ENCODE measurements at regions not wholly inside any gene's neighbourhood (a gene's known extent, or its start where the extent isn't known, plus 50 kb on each side); places are given as distances from the start of the nearest gene placed in this dataset.
A peak's percentile ranks its signal among the peaks of the same experiment; 100 is the strongest.

- DNase-seq (ENCODE audit: low read depth, low spot score) = no peak
- no peak overlapping the region for H3K27ac ChIP-seq
Measured at GRCh38 chr17:13735861-13736260, 134.1 kb upstream of the HS3ST3A1 start.

DNA sequence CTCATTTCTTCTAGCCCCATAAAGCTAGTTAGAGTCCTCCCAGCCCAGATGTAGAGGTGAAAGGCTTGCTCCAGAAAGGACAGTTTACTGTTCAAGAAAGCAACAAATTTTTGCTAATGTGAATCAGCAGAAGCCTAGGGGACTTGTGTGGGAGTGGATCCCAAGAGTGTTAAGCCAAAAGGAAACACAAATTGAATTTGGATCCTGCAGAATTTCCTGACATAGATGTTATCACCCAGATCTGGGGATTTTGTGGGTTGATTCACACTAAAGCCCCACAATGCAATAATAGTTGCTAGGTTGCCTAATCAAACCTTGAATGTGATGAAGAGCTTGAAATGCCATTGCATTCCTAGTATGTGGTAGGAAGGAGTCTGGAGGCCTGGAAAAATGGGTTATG, 135.2 kb upstream of the HS3ST3A1 start:
- DNase-seq (ENCODE audit: low read depth, low spot score) = no peak
- H3K27ac ChIP-seq = no peak overlapping the region

DNA sequence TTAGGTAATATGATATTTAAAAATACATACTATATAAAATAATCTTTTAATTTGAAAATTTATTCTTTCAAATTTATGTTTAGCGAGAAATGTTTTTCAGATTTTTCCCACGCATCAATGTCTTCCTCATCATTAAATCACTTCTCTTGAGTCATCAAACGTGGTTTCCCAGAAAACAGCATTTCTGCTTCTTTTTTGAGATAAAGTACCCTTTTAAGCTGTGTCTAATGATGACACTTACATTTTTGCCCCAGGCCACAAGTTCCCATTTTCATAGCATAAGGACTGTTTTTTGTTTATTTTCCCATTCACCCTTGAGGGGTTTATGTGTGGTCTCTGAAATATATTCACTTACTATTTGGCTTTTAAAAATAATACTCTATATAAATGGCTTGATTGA, 139.0 kb upstream of the HS3ST3A1 start:
- H3K27ac ChIP-seq = no peak overlapping the region
- no peak for DNase-seq (ENCODE audit: low read depth, low spot score)

DNA sequence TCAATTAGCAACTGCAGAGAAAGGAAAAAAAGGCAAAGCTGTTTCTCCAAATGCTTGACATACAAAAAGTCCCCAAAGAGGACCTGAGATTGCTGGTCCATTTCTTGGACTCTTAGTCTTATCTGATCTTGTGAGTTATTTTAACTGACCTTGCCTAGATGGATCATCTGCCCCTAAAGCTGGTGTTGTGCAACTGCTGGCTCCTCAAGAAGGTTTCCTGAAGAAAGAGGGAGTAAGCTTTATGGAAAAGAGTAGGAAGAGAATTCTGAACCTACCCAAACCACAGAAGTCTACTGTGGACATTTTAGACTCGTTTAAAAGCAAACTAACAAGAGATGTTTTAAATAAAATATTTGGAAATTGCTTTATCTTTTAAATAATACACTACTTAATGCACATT, 140.0 kb upstream of the HS3ST3A1 start:
- H3K27ac ChIP-seq = no peak overlapping the region
- no peak for DNase-seq (ENCODE audit: low read depth, low spot score)

GRCh38 chr17:13743906-13744305, 142.2 kb upstream of the HS3ST3A1 start:
- DNase-seq (ENCODE audit: low read depth, low spot score) = peak; percentile 64
- peak overlapping the region; percentile 53 for H3K27ac ChIP-seq

DNA sequence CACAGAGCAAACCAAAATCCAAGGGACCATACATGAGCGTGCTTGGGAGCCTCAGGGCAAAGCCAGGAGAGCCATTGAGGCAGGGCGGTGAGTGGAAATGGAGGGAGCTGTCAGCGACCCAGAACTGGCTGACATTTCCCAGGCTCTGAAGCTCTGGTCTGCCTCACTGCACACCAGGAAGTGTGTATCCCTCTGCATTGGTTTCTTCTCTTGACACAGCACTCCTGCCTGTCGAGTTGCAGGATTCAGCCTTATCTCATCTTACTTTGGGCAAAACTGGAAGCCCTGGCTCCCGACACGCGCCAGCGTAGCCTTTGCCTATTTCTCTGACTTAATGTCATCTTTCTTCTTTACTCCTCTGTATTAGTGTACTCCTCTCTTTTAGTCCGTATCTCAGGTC, 144.7 kb upstream of the HS3ST3A1 start:
- no peak for DNase-seq (ENCODE audit: low read depth, low spot score)
- H3K27ac ChIP-seq = no peak overlapping the region

- DNase-seq (ENCODE audit: low read depth, low spot score) = no peak
- H3K27ac ChIP-seq = no peak overlapping the region
Measured at GRCh38 chr17:13749166-13749890, 147.6 kb upstream of the HS3ST3A1 start.

DNA sequence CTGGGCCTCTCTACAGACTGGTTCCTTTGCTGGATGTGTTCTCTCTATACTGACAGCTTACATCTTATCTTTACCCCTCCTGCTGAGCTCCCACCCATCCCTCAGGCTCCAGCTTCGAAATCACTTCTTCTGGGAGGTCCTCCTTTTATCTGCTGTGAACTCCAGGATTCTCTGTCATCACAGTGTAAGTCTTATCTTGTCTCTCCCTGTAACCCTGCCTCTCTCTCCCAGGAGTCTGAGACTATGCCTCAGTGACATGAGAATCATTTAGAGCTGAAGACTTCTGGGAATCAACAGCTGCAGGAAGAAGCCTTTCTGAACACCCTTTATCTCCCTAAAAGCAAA, 148.1 kb upstream of the HS3ST3A1 start:
- H3K27ac ChIP-seq = no peak overlapping the region
- DNase-seq (ENCODE audit: low read depth, low spot score) = no peak

- no peak for DNase-seq (ENCODE audit: low read depth, low spot score)
- H3K27ac ChIP-seq = no peak overlapping the region
Measured at GRCh38 chr17:13750816-13751793, 149.4 kb upstream of the HS3ST3A1 start.

DNA sequence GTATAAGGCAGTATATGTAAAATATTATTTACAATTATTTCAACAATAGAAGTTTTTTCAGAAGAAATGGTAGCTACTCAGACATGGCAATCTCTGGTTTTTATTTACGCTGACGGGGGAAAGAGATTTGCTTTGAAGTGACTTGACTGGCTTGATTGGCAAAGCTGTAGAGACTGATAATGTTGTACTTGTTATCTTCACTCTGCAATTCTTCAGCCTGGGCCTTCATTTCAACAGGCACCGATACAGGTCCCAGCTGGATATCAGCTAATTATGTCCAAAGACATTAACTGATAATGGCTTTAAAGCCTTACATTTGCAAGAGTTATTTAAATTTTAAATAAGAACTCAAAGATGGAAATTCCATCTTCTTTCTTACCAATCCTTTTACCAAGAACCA, 151.4 kb upstream of the HS3ST3A1 start:
- H3K27ac ChIP-seq = no peak overlapping the region
- DNase-seq (ENCODE audit: low read depth, low spot score) = no peak

DNA sequence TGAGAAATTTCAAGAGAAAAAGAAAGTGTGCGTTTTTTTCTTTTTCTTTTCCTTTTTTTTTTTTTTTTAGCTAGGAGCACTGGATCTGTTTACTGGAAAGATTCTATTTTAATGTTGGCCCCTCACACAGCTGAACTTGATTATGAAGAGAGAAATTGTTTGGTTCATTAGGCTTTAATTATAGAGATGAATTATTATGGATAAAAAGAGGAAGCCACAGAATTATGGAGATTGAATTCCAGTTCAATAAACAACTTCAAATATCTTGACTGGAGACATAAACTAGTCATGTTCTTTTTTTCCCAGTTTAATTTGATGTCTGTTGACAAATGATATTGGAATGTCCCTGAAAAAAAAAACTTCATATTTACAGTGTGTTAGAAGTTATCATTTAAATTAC, 152.0 kb upstream of the HS3ST3A1 start:
- DNase-seq (ENCODE audit: low read depth, low spot score) = no peak
- no peak overlapping the region for H3K27ac ChIP-seq

- no peak for DNase-seq (ENCODE audit: low read depth, low spot score)
- no peak overlapping the region for H3K27ac ChIP-seq
Measured at GRCh38 chr17:13755851-13756250, 154.1 kb upstream of the HS3ST3A1 start.

GRCh38 chr17:13756763-13757162, 155.0 kb upstream of the HS3ST3A1 start:
- H3K27ac ChIP-seq = no peak overlapping the region
- DNase-seq (ENCODE audit: low read depth, low spot score) = no peak

DNA sequence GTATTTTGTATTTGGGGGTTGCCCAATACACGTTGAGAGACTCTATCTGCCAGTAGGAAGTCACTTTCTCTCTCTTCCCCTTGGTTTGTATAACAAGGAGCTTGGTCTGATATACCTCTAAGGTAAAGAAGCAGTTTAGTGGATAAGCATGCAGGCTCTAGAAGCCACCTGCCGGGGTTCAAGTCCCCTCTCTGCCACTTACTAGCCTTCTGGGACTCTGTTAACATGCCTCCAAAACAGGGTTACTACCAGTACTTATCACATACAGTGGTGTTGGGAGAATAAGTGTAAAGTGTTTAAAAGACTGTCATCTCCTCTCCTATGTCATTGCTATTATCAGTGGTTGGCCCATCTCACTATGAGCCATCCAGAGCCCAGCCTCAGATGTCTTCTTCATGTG, 156.1 kb upstream of the HS3ST3A1 start:
- no peak overlapping the region for H3K27ac ChIP-seq
- no peak for DNase-seq (ENCODE audit: low read depth, low spot score)

DNA sequence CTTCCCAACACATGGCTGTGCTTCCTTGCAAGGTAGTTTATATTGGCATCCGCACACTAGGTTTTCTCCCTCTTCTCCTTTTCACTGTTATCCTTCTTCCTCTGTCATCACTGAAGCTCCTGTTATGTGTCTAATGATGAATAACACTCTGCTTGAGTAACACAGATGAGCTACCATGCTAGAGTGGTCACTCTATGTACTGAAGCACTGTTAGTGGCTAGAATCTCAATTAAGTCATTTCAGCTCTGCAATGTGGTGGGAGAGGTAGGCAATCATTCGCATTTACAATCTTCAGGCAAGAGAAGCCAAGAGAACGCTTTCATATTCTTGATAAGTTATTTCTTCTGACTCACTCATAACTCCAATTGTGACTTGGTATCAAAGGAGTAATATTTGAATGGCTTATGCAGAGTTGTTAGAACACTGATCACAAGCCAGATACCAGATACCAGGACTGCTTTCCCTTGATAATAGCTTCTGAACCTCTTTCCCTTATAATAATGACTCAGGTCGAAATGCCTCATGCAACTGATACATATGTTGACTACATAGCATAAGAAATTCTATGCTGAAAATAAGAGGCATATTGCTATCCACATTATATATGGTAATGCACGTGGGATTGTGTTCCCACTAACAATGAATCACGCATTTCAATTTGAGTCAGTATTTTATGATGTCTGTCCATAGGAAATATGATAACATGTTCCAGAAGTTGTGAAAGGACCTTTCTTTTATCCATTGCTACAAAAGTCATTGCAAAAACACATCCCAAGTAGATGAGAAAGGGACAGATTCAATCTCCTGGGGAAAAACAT, 158.0 kb upstream of the HS3ST3A1 start:
- DNase-seq (ENCODE audit: low read depth, low spot score) = no peak
- no peak overlapping the region for H3K27ac ChIP-seq

DNA sequence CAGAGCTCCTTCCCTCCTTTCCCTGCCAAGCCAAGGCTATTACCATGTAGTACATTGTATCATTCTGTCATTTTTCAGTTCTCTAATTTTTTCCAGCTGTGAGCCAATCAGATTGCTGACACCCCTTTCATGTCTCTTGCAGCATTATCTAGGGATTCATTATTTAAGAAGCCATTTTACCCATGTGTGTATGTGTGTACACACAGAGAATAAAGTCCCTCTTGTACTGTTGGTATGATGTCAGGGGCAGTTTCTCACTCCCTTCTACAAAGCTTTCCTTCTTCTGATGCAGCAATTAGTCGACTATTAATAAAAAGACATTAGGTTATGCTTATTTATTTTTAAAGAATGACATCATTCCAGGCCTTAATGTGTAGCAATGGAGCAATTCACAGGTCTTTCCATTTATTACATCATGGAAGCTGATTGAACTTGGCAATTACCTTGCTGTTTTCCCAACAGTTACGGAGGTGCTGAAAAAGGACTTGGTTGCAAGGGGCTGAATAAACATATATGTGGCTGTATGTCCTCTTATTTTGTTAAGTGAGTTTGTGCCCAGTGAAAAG, 159.4 kb upstream of the HS3ST3A1 start:
- DNase-seq (ENCODE audit: low read depth, low spot score) = no peak
- H3K27ac ChIP-seq = no peak overlapping the region

DNA sequence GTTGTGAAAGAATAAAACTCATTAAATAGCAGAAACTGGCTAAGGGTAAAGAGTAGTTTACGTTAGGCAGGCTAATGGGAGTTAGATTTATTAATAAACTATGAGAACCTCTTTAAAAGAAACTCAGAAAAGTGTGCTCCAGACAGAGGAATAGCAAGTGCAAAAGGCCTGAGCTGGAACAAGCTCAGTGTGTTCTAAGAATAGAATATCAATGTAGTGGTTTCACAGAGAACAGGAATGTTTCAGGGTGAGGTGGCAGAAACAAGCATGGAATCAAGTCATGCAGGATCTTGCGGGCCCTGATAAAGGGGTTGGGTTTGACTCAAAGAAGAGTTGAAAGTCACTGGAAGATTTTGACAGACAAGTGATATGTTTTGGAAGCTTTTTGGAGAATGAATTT, 164.0 kb upstream of the HS3ST3A1 start:
- peak; percentile 27 for DNase-seq (ENCODE audit: low read depth, low spot score)
- H3K27ac ChIP-seq = peak overlapping the region; percentile 38

DNA sequence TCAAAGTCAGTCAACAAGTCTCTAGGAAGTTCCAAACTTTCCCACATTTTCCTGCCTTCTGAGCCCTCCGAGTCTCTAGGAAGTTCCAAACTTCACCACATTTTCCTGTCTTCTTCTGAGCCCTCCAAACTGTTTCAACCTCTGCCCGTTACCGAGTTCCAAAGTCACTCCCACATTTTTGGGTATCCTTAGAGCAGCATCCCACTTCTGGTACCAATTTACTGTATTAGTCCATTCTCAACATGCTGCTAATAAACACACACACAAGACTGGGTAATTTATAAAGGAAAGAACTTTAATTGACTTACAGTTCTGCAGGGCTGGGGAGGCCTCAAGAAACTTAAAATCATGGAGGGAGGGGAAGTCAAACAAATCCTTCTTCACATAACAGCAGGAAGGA, 169.0 kb upstream of the HS3ST3A1 start:
- no peak for DNase-seq (ENCODE audit: low read depth, low spot score)

GRCh38 chr17:13775450-13775849, 173.7 kb upstream of the HS3ST3A1 start:
- H3K27ac ChIP-seq = peak overlapping the region; percentile 93

More for the DNA sequence above, 169.0 kb upstream of the HS3ST3A1 start:
- H3K27ac ChIP-seq = no peak overlapping the region

GRCh38 chr17:13776027-13776551, 174.4 kb upstream of the HS3ST3A1 start:
- H3K27ac ChIP-seq = peak overlapping the region; percentile 93
- DNase-seq (ENCODE audit: low read depth, low spot score) = peak; percentile 76

More at GRCh38 chr17:13775450-13775849, 173.7 kb upstream of the HS3ST3A1 start:
- peak; percentile 79 for DNase-seq (ENCODE audit: low read depth, low spot score)
